ENCODE measurements at regions not wholly inside any gene's neighbourhood (a gene's known extent, or its start where the extent isn't known, plus 50 kb on each side); places are given as distances from the start of the nearest gene placed in this dataset.

DNA sequence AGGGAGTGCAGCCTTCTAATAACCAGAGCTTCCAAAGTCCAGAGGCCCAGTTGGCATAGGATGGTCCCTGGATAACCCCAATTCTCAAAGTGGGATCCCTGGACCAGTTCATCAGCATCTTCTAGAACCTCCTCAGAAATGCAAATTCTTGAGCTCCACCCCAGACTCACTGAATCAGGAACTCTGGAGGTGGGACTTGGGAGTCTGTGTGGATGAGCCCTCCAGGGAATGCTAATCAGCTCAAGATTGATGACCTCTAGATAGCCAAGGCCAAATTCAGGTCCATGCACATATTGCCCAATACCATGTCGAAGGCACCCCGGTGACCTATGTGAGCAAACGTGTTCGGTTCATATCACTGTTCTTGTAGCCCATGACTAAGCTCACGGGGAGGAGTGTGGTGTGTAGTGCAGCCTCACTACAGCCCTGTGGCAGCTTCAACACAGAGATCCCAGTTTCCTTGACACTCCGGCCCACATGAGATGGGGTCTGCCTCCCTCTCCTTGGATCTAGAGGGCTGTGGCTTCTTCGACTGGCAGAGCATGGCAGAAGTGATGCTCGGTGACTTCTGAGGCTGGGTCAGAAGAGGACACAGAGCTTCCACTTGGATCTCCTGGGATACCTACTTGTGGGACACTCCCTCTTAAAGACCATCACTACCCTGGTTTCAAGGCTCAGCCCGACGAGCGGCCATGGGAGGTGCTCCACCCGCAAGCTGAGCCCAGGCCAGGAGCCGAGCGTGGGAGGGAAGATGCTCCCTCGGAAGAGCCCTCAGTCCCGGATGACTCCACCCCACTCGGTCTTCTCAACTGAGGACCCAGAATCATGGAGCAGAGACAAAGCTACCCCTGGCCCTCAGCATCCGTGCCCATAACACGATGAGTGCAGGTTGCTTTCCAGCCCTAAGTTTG lies 151.1 kb upstream of the CST7 start:
- DNase-seq = no peak

DNA sequence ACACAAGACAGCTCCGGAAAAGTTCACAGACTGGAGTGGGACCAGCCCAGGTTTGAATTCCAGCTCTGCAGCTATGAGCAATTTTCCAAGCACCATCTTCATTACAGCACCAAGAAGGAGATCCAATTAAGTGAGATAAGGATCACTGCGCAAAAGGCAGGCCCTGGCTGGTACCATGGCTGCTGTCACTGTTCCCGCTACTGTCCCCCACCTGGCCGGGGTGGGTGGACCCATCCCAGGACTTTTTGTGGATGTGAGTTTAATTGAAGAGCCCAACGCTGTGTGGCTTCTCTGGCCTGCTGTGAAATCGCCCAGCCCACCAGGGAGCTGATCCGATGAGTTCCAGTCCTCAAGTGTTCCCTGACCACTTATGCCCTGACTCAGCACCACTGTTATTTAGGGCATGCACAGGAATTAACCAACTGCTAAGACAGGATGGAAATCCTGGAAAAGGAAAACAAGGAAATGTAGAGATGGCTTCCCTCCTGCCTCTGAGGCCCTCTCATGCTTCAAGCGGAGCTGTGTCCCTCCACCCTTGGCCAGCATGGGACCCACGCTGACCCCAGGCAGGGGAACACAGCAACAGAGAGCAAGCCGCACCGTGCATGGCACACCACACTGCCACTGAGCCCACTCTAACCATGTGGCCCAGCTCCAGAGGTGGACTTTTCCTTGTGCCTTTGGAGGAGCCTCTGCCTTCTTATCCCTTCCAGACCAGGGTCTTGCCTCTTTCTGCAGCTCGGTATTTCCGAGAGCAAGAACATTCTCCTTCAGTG lies 150.0 kb upstream of the CST7 start:
- DNase-seq = no peak

GRCh38 chr20:24799971-24800580 lies 149.0 kb upstream of the CST7 start:
- no peak for DNase-seq

- DNase-seq = no peak
Observed at GRCh38 chr20:24802286-24802820, 146.7 kb upstream of the CST7 start.

GRCh38 chr20:24804481-24805206 lies 144.4 kb upstream of the CST7 start:
- no peak for DNase-seq

DNA sequence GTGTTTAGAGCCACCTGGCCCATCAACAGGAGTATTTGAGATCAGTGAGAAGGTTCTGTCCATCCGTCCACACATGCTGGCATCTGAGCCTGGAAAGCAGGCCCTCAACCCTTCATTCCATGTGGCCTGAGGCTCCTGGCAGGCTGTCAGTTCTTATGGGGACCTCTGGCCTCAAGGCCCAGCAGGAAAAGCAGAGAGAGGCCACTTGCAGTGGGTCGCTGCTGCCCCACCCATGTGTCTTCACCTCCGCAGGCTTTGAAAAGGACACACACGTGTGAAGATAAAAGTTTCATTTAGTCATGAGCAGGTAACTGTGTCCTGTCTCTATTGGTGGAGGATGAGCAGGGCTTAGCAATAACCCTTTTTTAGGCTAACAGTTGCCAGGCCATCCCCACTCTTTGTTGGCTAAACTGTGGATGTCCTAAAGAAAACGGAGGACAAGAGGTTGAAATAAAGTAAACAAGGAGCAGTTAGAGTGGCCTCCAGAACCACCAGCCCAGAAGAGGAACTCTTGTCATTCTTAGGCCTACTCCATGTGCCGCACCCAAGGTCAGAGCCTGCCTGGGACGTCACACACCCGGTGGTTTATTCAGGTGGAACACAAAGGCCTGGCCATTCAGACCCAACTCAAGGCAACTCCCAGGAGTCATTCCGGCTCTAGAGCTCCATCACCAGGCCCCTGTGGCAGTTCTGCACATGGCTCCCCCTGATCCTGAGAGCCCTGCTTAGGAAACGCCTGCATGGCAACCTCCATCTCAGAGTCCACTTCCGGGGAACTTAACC lies 143.4 kb upstream of the CST7 start:
- DNase-seq = no peak

DNA sequence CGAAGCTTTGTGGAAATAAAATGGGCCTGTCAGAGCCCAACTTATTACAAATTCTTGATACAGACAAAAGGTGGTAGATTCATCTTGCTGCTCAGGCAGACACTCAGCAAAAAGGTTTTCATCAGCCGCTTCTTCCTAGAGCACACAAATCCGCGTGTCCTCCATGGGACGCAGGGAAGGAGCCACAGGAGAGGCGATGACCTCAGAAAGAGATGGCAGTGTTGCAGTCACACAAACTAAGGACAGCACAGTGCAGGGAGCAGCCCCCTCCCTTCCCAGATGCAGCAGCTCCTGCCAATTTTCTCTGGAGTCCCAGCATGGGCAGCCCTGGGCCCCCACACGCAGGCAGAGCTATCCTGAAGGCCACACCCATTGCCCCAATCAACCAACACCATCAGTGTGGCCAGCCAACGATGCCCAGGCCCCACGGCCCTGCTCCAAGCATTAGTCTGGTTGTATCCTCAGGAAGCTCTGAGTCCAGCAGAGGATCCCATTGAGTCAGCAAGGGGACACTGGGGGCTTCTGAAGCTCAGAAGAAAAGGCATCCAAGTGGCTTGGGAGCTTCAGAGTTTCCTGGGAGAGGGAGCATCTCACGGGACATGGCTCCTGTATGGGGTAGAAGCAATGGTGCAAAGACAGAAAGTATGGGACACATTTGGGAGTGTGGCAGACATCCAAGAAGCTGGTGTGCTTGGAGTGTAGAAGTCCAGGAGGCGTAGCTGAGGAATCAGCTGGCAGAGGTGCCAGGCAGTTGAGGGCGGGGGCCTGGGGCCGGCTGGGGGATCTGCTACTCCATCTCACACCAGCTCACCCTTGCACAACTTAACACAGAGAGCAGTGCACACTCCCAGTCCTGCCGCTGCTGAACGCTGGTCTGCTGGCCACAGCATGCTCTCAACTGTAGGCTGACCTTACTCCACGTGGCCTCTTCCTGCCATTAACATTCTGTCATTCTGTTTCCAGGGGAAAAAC lies 142.1 kb upstream of the CST7 start:
- DNase-seq = no peak

GRCh38 chr20:24808616-24809015 lies 140.5 kb upstream of the CST7 start:
- DNase-seq = no peak

- no peak for DNase-seq
Observed at GRCh38 chr20:24809606-24810005, 139.5 kb upstream of the CST7 start.

GRCh38 chr20:24810676-24811407 lies 138.2 kb upstream of the CST7 start:
- DNase-seq = no peak

DNA sequence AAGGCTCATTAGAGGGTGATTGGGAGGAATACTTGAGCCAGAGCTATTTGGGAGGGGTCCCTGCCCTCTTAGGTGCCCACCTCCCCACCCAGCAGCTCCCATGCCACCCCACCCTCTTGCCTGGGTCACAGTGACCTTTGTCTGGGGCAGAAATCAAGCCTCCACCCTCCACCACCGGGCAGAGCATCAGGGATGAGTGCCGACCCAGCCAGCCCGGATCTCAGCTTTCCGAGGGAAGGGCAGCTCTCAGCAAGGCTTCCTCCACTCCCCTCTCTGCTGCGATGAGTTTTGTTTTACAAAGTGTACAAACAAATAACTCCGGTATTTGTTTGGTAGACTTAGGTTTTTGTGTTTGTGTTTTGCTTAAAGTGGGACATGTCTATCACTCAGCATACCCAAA lies 136.7 kb upstream of the CST7 start:
- no peak for DNase-seq

- DNase-seq = no peak
Observed at GRCh38 chr20:24813080-24813479, 136.0 kb upstream of the CST7 start.

- no peak for DNase-seq
Observed at GRCh38 chr20:24813496-24813895, 135.6 kb upstream of the CST7 start.

- DNase-seq = no peak
Observed at GRCh38 chr20:24813936-24814335, 135.1 kb upstream of the CST7 start.

GRCh38 chr20:24814556-24815195 lies 134.4 kb upstream of the CST7 start:
- no peak for DNase-seq

- no peak for DNase-seq
Observed at GRCh38 chr20:24815196-24815815, 133.8 kb upstream of the CST7 start.

DNA sequence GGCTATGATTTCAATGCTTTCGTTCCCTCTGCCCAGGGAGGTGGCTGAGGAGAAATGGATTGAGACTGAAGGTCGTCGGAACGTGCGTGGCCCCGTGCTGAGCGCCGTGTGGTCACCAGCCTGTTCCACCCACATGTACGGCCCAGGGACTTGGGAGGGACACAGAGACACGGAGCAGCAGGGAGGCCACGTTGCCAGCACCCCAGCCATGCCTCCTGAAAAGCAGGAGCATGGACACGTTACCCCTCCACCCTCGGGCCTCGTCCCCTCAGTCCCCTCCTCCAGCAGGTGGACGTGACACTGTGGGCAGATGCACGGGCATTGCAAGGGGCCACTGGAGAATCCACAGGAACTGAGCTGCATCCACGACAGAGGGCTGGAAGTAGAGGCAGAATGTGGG lies 133.1 kb upstream of the CST7 start:
- DNase-seq = no peak

GRCh38 chr20:24816431-24816830 lies 132.6 kb upstream of the CST7 start:
- no peak for DNase-seq

DNA sequence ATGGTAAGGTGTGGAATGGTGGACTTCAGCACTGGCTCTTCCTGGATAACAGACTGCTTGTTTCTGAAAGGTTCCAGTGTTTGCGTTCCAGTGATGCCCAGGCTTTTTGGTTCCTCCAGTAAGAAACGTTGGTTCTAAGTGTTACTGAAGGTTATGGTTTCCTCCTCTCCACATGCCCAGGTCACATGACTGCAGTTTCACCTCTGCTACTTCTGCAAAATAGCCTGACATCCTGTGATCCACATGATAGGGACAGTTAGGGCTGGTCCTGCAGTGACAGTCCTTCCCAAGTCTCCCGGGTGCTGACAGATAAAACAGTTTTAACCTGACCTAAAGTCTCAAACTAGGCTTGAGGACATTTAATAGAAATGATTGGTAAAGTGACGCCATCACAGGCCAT lies 132.2 kb upstream of the CST7 start:
- DNase-seq = no peak

Data from SW 1271 (cell line).